GM23248 (cell line): ENCODE measurements at regions not wholly inside any gene's neighbourhood (a gene's known extent, or its start where the extent isn't known, plus 50 kb on each side); places are given as distances from the start of the nearest gene placed in this dataset.
A peak's percentile ranks its signal among the peaks of the same experiment; 100 is the strongest.

ENCODE experiments used
- DNase-seq: peaks from one replicate; pipeline ENCODE4 v3.0.0-alpha.2; 2015
- H2AFZ ChIP-seq: fragments of 200-600 bp; sonication (generic); 2 replicates; pipeline ENCODE4 v1.6.1; 2016; ENCODE audit warnings: antibody characterized with exemption
- H3F3A ChIP-seq: fragments of 200-600 bp; sonication (generic); 2 replicates; pipeline ENCODE4 v1.6.1; 2016; ENCODE audit warnings: mild to moderate bottlenecking, antibody characterized with exemption, mixed run types; ENCODE audit not compliant: insufficient read depth
- H3K27ac ChIP-seq: fragments of 200-600 bp; sonication (generic); 2 replicates; pipeline ENCODE4 v1.5.1; 2016; ENCODE audit warnings: mild to moderate bottlenecking
- H3K27me3 ChIP-seq: fragments of 200-600 bp; sonication (generic); replicated peaks from 2 replicates; pipeline ENCODE4 v1.6.1; 2016; ENCODE audit warnings: mild to moderate bottlenecking; ENCODE audit not compliant: insufficient read depth
- H3K36me3 ChIP-seq: fragments of 200-600 bp; sonication (generic); 2 replicates; pipeline ENCODE4 v1.6.1; 2016; ENCODE audit warnings: low read depth, mild to moderate bottlenecking
- H3K4me1 ChIP-seq: fragments of 200-600 bp; sonication (generic); 2 replicates; pipeline ENCODE4 v1.6.1; 2016; ENCODE audit warnings: mild to moderate bottlenecking; ENCODE audit not compliant: insufficient read depth
- H3K4me2 ChIP-seq: fragments of 200-600 bp; sonication (generic); one replicate; pipeline ENCODE4 v1.6.1; 2016; ENCODE audit warnings: mild to moderate bottlenecking; ENCODE audit not compliant: unreplicated experiment
- H3K4me3 ChIP-seq: fragments of 200-600 bp; sonication (generic); 2 replicates; pipeline ENCODE4 v1.5.1; 2016; ENCODE audit warnings: mild to moderate bottlenecking
- H3K79me2 ChIP-seq: fragments of 200-600 bp; sonication (generic); 2 replicates; pipeline ENCODE4 v1.6.1; 2016; ENCODE audit warnings: mild to moderate bottlenecking; ENCODE audit not compliant: insufficient read depth
- H3K9ac ChIP-seq: fragments of 200-600 bp; sonication (generic); 2 replicates; pipeline ENCODE4 v1.6.1; 2016; ENCODE audit warnings: mild to moderate bottlenecking
- H3K9me2 ChIP-seq: fragments of 200-600 bp; sonication (generic); 2 replicates; pipeline ENCODE4 v1.6.1; 2016; ENCODE audit warnings: mixed run types, mild to moderate bottlenecking, moderate library complexity; ENCODE audit not compliant: insufficient read depth
- H3K9me3 ChIP-seq: fragments of 200-600 bp; sonication (generic); one replicate; pipeline ENCODE4 v1.6.1; 2017; ENCODE audit warnings: low read depth
- H4K20me1 ChIP-seq: fragments of 200-600 bp; sonication (generic); 2 replicates; pipeline ENCODE4 v1.6.0; 2016; ENCODE audit not compliant: insufficient read depth
- EZH2 ChIP-seq: fragments of 200-600 bp; sonication (generic); IDR thresholded peaks from 2 replicates; pipeline ENCODE4 v1.6.1; 2018; ENCODE audit warnings: antibody characterized with exemption, mild to moderate bottlenecking; ENCODE audit not compliant: insufficient read depth, poor library complexity, severe bottlenecking
- EZH2phosphoT487 ChIP-seq: fragments of 200-600 bp; sonication (generic); IDR thresholded peaks from 2 replicates; pipeline ENCODE4 v1.6.1; 2018; ENCODE audit warnings: antibody characterized with exemption, moderate library complexity, mild to moderate bottlenecking, low read depth; ENCODE audit not compliant: insufficient read depth
- WGBS, 2 experiments: methylation state at CpG; one replicate each; pipeline ENCODE4 v1.1.6; 2015 to 2017; ENCODE audit warnings: low lambda C conversion rate in 2 of 2, low coverage in 1 of 2; ENCODE audit errors: missing lambda C conversion rate in 2 of 2; 5-methylcytosine and 5-hydroxymethylcytosine counted together
- in situ Hi-C: fragments of 300-500 bp; cut with MboI; formaldehyde crosslinking; loops from 2 replicates; pipeline ENCODE4 v1.15.0; 2020

DNA sequence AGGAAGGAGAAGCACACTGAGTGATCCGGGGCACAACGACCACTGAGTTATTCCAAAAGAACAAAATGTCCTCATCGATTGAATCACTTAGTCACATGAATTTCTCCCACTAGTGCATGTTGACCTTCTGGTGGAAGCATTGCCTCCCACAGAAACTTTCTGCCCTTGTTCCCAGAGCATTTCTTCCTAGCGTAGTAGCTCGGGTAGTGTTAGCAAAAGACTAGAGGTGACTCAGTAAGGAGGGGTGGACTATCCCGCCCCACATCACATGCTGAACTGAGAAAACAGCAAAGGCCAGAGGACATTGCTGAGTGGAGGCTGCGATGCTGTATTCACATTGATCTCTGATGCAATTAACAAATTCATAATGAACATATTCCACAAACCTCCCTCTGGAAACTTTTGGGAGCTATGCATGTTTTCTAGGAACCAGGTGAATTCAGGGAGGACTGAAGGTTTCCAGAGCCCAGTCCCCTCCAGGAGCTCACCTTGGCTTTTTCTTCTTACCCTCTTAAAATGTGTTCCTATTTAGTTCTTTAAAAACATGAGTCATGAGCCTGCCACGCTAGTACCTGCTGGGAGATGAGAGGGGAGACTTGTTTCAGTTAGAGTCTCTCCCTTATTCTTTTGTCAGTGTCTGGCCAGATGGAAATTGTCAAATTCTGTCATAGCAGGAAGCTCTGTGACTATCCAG is 507.9 kb downstream of the CDH26 start:
- WGBS, 2 experiments, result 19 to 27% methylated on average over 8 of the region's 8 CpGs
- in situ Hi-C loops, result no loop called here

DNA sequence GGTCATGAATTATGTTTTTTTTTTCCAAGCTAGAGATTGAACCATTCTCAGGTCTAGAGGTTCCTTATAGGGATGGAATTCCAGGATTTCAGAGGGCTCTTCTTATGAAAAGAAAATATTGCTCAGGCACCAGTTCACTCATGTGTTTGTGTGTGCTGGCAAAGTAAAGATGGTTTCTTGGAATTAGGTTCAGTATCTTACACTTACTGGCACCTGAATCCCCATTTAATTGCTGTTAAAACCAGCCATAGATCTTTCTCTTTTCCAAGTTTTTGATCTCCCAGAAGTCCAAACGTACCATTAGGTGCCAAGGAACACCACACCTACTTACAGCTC is 508.4 kb downstream of the CDH26 start:
- Histone ChIP-seq H3K4me2 (no peak overlapping the region), H4K20me1 (no peaks in the 10 kb centered on the region), H3K79me2 (no peaks in the 10 kb centered on the region), H3K36me3 (no peaks in the 10 kb centered on the region), H3K9ac (no peak overlapping the region), H3F3A (no peaks in the 10 kb centered on the region), H2AFZ (no peak overlapping the region), H3K27ac (no peak overlapping the region), H3K4me3 (no peak overlapping the region), H3K27me3 (0 out of 2 replicates have a peak, but pooled peaks cover 4% of the 10 kb centered on the region), H3K9me2 (no peaks in the 10 kb centered on the region), H3K9me3 (no peaks in the 10 kb centered on the region), H3K4me1 (no peaks in the 10 kb centered on the region)
- in situ Hi-C loops, result no loop called here
- TF ChIP-seq EZH2 (no peak), EZH2phosphoT487 (no peak)
- DNase-seq, result no peak
- WGBS, 2 experiments, result 0 to 14% methylated on average over 1 of the region's 1 CpG

More for the DNA sequence above, 507.9 kb downstream of the CDH26 start:
- H3K27me3 ChIP-seq, result 0 out of 2 replicates have a peak, but pooled peaks cover 2% of the 10 kb centered on the region
- no peak overlapping the region for H3K9ac ChIP-seq
- no peaks in the 10 kb centered on the region for H3K4me1 ChIP-seq
- no peaks in the 10 kb centered on the region for H3F3A ChIP-seq
- no peaks in the 10 kb centered on the region for H3K36me3 ChIP-seq
- no peaks in the 10 kb centered on the region for H4K20me1 ChIP-seq
- DNase-seq, result peak; percentile 19
- no peak overlapping the region for H3K4me3 ChIP-seq
- H3K9me2 ChIP-seq, result no peaks in the 10 kb centered on the region
- H3K79me2 ChIP-seq, result no peaks in the 10 kb centered on the region
- TF ChIP-seq EZH2phosphoT487 (no peak), EZH2 (no peak)
- no peak overlapping the region for H2AFZ ChIP-seq
- no peaks in the 10 kb centered on the region for H3K9me3 ChIP-seq
- H3K4me2 ChIP-seq, result no peak overlapping the region
- no peak overlapping the region for H3K27ac ChIP-seq

DNA sequence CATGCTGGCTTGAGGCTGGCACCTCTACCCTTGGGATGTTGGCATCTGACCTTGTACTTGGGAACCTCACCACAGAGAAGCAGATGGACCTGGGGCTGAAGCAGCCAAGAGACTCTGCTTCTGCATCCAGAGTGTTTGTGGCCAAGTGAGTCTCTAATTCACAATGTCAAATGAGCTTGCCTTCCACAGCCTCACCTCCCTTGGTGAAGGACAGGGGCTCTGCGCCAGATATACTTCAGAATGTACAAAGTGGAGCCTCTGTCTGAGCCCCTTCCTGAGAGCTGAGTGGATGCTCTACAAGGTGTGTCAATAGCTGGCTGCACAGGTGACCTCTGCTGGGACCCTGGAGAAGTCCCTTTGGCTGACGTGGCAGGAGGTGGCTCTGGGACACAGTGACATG is 508.9 kb downstream of the CDH26 start:
- Histone ChIP-seq H3K4me2 (no peak overlapping the region), H3K9ac (no peak overlapping the region), H3K4me1 (no peaks in the 10 kb centered on the region), H3K27ac (no peak overlapping the region), H3K79me2 (no peaks in the 10 kb centered on the region), H3F3A (no peaks in the 10 kb centered on the region), H2AFZ (no peak overlapping the region), H3K27me3 (0 out of 2 replicates have a peak, but pooled peaks cover 4% of the 10 kb centered on the region), H3K9me2 (no peaks in the 10 kb centered on the region), H3K9me3 (no peaks in the 10 kb centered on the region), H4K20me1 (no peaks in the 10 kb centered on the region), H3K36me3 (no peaks in the 10 kb centered on the region), H3K4me3 (no peak overlapping the region)
- in situ Hi-C loops, result no loop called here
- WGBS, 2 experiments, result 23 to 35% methylated on average over 2 of the region's 2 CpGs
- no peak for TF ChIP-seq EZH2
- no peak for TF ChIP-seq EZH2phosphoT487
- no peak for DNase-seq

DNA sequence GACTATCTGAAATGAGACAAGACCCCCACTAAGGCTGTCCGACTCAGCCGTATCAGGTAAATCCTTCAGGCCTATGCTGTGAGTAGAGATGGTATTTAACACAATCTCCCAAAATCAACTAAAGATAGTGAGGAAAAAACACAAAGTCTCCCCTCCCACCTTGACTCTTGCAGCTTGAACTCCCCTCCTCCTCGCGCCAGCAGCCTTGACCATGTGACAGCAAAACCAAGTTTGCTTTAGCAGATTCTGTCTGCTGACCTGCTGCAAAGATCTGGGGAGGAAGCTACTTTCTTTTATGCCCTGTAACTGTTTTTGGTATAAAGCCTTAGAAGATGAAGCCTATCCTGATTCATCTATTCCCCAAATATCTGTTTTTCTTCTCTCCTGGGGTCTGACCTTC is 509.5 kb downstream of the CDH26 start:
- in situ Hi-C loops, result no loop called here
- Histone ChIP-seq H3K36me3 (no peaks in the 10 kb centered on the region), H3K9me3 (no peaks in the 10 kb centered on the region), H3K4me2 (no peak overlapping the region), H3K4me1 (no peaks in the 10 kb centered on the region), H3K4me3 (no peak overlapping the region), H3K79me2 (no peaks in the 10 kb centered on the region), H2AFZ (no peak overlapping the region), H3K27me3 (0 out of 2 replicates have a peak, but pooled peaks cover 4% of the 10 kb centered on the region), H3K27ac (no peak overlapping the region), H3F3A (no peaks in the 10 kb centered on the region), H3K9me2 (no peaks in the 10 kb centered on the region), H4K20me1 (no peaks in the 10 kb centered on the region), H3K9ac (no peak overlapping the region)
- 38 to 45% methylated on average over 4 of the region's 4 CpGs for WGBS, 2 experiments
- DNase-seq, result no peak
- TF ChIP-seq EZH2phosphoT487 (no peak), EZH2 (no peak)
